GM06990 (cell line): ENCODE measurements at regions not wholly inside any gene's neighbourhood (a gene's known extent, or its start where the extent isn't known, plus 50 kb on each side); places are given as distances from the start of the nearest gene placed in this dataset.

ENCODE experiments used
- DNase-seq: peaks from one replicate; pipeline ENCODE4 v3.0.0-alpha.2; 2011; ENCODE audit not compliant: insufficient read length; ENCODE audit errors: extremely low read depth
- H3K27me3 ChIP-seq: replicated peaks from 2 replicates; pipeline ENCODE4 v1.6.0; 2011; ENCODE audit warnings: low read length; ENCODE audit not compliant: control insufficient read depth, insufficient read depth
- H3K36me3 ChIP-seq: 2 replicates; pipeline ENCODE4 v1.5.1; 2011; ENCODE audit warnings: low read length; ENCODE audit not compliant: control insufficient read depth, insufficient read depth
- H3K4me3 ChIP-seq: replicated peaks from 2 replicates; pipeline ENCODE4 v1.5.1; 2011; ENCODE audit warnings: low read depth, mild to moderate bottlenecking, control low read depth, low read length
- CTCF ChIP-seq: IDR thresholded peaks from 2 replicates; pipeline ENCODE4 v1.5.1; 2011; ENCODE audit warnings: low read length, control low read depth, mild to moderate bottlenecking, inconsistent platforms; ENCODE audit not compliant: insufficient read depth, poor library complexity, severe bottlenecking

- Histone ChIP-seq H3K4me3 (no peak overlapping the region), H3K36me3 (no peaks in the 10 kb centered on the region), H3K27me3 (no peaks in the 10 kb centered on the region; the same call in 1 of the 2 replicates)
- no peak for TF ChIP-seq CTCF
- no peak for DNase-seq
Measured at GRCh38 chr7:98056580-98056979, 50.1 kb upstream of the LMTK2 start.
